HepG2 (cell line): ENCODE measurements at regions not wholly inside any gene's neighbourhood (a gene's known extent, or its start where the extent isn't known, plus 50 kb on each side); places are given as distances from the start of the nearest gene placed in this dataset.
A peak's percentile ranks its signal among the peaks of the same experiment; 100 is the strongest.

ENCODE experiments used
- AGO1 ChIP-seq: fragments of 200-400 bp; formaldehyde crosslinking; IDR thresholded peaks from 2 replicates; pipeline ENCODE4 v1.6.1; 2017; ENCODE audit warnings: mild to moderate bottlenecking, low read depth, low read length, moderate library complexity; ENCODE audit not compliant: poor library complexity, severe bottlenecking
- BCL6 ChIP-seq: IDR thresholded peaks from 2 replicates; pipeline ENCODE4 v1.6.1; 2016; ENCODE audit warnings: missing genetic modification reagents, missing compliant biosample characterization
- DNMT1 ChIP-seq: sonication (generic); formaldehyde crosslinking; IDR thresholded peaks from 2 replicates; pipeline ENCODE4 v1.5.1; 2020; ENCODE audit warnings: mild to moderate bottlenecking, missing genetic modification reagents
- EP300 ChIP-seq, 3 experiments: sonication (generic) in 1 of 3; formaldehyde crosslinking in 1 of 3; IDR thresholded peaks; 2 replicates each; pipeline versions ENCODE4 v1.5.1 to v1.6.1; 2011 to 2020; ENCODE audit warnings: low read depth in 2 of 3, low read length in 2 of 3, borderline replicate concordance in 1 of 3, improper control_type of control experiment in 1 of 3, mild to moderate bottlenecking in 1 of 3, missing genetic modification reagents in 1 of 3, moderate library complexity in 1 of 3
- FOXA1 ChIP-seq, 2 experiments: fragments of 450-650 bp in 1 of 2; sonication (generic) in 1 of 2; formaldehyde crosslinking in 1 of 2; IDR thresholded peaks; 2 replicates each; pipeline versions ENCODE4 v1.4.0 to v1.6.1; 2016 to 2020; ENCODE audit warnings: missing genetic modification reagents in 1 of 2
- HMGXB4 ChIP-seq, 2 experiments: sonication (generic) in 1 of 2; formaldehyde crosslinking in 1 of 2; IDR thresholded peaks; 2 replicates each; pipeline versions ENCODE4 v1.4.0 to v1.6.1; 2018 to 2020; ENCODE audit warnings: missing genetic modification reagents in 2 of 2, borderline replicate concordance in 1 of 2, low read depth in 1 of 2, mild to moderate bottlenecking in 1 of 2, missing biosample characterization in 1 of 2
- KIAA2018 ChIP-seq: sonication (generic); formaldehyde crosslinking; IDR thresholded peaks from 2 replicates; pipeline ENCODE4 v1.5.0; 2020; ENCODE audit warnings: mild to moderate bottlenecking, missing genetic modification reagents, borderline replicate concordance
- PPARG ChIP-seq: conservative IDR thresholded peaks from 2 replicates; pipeline ENCODE4 v1.6.1; 2016; ENCODE audit warnings: missing biosample characterization, missing genetic modification reagents
- RBFOX2 ChIP-seq: fragments of 200-400 bp; formaldehyde crosslinking; IDR thresholded peaks from 2 replicates; pipeline ENCODE4 v1.6.1; 2017; ENCODE audit warnings: low read depth, mild to moderate bottlenecking, low read length
- SALL1 ChIP-seq: sonication (generic); formaldehyde crosslinking; IDR thresholded peaks from 2 replicates; pipeline ENCODE4 v1.8.0; 2022; ENCODE audit warnings: mild to moderate bottlenecking, missing genetic modification reagents
- THAP11 ChIP-seq: IDR thresholded peaks from 2 replicates; pipeline ENCODE4 v1.6.1; 2016; ENCODE audit warnings: missing biosample characterization, missing genetic modification reagents
- THRA ChIP-seq: sonication (generic); formaldehyde crosslinking; IDR thresholded peaks from 2 replicates; pipeline ENCODE4 v1.4.0; 2020; ENCODE audit warnings: missing genetic modification reagents, borderline replicate concordance
- ZFP36L1 ChIP-seq: sonication (generic); formaldehyde crosslinking; IDR thresholded peaks from 2 replicates; pipeline ENCODE4 v1.8.0; 2022; ENCODE audit warnings: mild to moderate bottlenecking, missing genetic modification reagents, moderate library complexity
- ZFYVE20 ChIP-seq: sonication (generic); formaldehyde crosslinking; IDR thresholded peaks from 2 replicates; pipeline ENCODE4 v1.8.0; 2023; ENCODE audit warnings: low read depth, mild to moderate bottlenecking, moderate library complexity, missing genetic modification reagents, borderline replicate concordance
- ZNF296 ChIP-seq: sonication (generic); formaldehyde crosslinking; conservative IDR thresholded peaks from 2 replicates; pipeline ENCODE4 v1.5.0; 2020; ENCODE audit warnings: mild to moderate bottlenecking, missing genetic modification reagents
- ZNF567 ChIP-seq: sonication (generic); formaldehyde crosslinking; IDR thresholded peaks from 2 replicates; pipeline ENCODE4 v1.8.1; 2023; ENCODE audit warnings: mild to moderate bottlenecking, missing genetic modification reagents, borderline replicate concordance

- TF ChIP-seq KIAA2018 (CRISPR knock-in tag), result no peak
- TF ChIP-seq BCL6 (CRISPR knock-in tag), result peak; percentile 33; the same call in 1 of the 2 replicates
- no peak for TF ChIP-seq FOXA1 (IDR thresholded peaks at IDR 0.05)
- 0 out of 2 replicates have a peak, but pooled peaks have one; percentile 10 for TF ChIP-seq FOXA1 (CRISPR knock-in tag; IDR thresholded peaks at IDR 0.05)
- no peak for TF ChIP-seq DNMT1 (CRISPR knock-in tag)
- TF ChIP-seq PPARG (CRISPR knock-in tag), result no peak
- TF ChIP-seq ZNF567 (CRISPR knock-in tag), result no peak
- no peak for TF ChIP-seq EP300 (IDR thresholded peaks at IDR 0.05; ENCODE audit: low read depth in 2 of 2, low read length in 2 of 2)
- TF ChIP-seq EP300 (CRISPR knock-in tag; IDR thresholded peaks at IDR 0.05; ENCODE audit: borderline replicate concordance), result no peak
- peak; percentile 38 to 57; a peak in 1 of 4 replicates for TF ChIP-seq HMGXB4 (CRISPR knock-in tag; IDR thresholded peaks at IDR 0.05; ENCODE audit: borderline replicate concordance in 1 of 2, low read depth in 1 of 2)
- TF ChIP-seq ZNF296 (CRISPR knock-in tag), result no peak
- no peak for TF ChIP-seq SALL1 (CRISPR knock-in tag)
- 0 out of 2 replicates have a peak, but pooled peaks have one; percentile 57 for TF ChIP-seq THAP11 (CRISPR knock-in tag)
- no peak for TF ChIP-seq RBFOX2
- 0 out of 2 replicates have a peak, but pooled peaks have one; percentile 36 for TF ChIP-seq THRA (CRISPR knock-in tag)
- no peak for TF ChIP-seq ZFYVE20 (CRISPR knock-in tag)
- TF ChIP-seq ZFP36L1 (CRISPR knock-in tag), result no peak
- no peak for TF ChIP-seq AGO1
Observed at GRCh38 chr16:31696968-31697743, 169.5 kb downstream of the AHSP start (continued).
